ENCODE measurements at regions not wholly inside any gene's neighbourhood (a gene's known extent, or its start where the extent isn't known, plus 50 kb on each side); places are given as distances from the start of the nearest gene placed in this dataset.
"Not testable (repeated sequence)": the region's sequence is repeated elsewhere in the genome, so short reads cannot be mapped to it uniquely, and the experiment has no call there.

- not testable (repeated sequence) for DNase-seq
Measured at GRCh38 chr2:94737736-94738342, 133.4 kb upstream of the TEKT4 start.

- no peak for DNase-seq
Measured at GRCh38 chr2:94753466-94753998, 117.7 kb upstream of the TEKT4 start.

- no peak for DNase-seq
Measured at GRCh38 chr2:94758546-94758945, 112.7 kb upstream of the TEKT4 start.

- DNase-seq, result no peak
Measured at GRCh38 chr2:94759211-94759610, 112.0 kb upstream of the TEKT4 start.

GRCh38 chr2:94762600-94762999 is 108.6 kb upstream of the TEKT4 start:
- DNase-seq, result no peak

GRCh38 chr2:94763318-94763717 is 107.9 kb upstream of the TEKT4 start:
- DNase-seq, result no peak

GRCh38 chr2:94764331-94764730 is 106.9 kb upstream of the TEKT4 start:
- DNase-seq, result not testable (repeated sequence)

- DNase-seq, result no peak
Measured at GRCh38 chr2:94767336-94767735, 103.9 kb upstream of the TEKT4 start.

GRCh38 chr2:94769733-94770132 is 101.5 kb upstream of the TEKT4 start:
- no peak for DNase-seq

- DNase-seq, result no peak
Measured at GRCh38 chr2:94774851-94775250, 96.4 kb upstream of the TEKT4 start.

GRCh38 chr2:94776036-94776435 is 95.2 kb upstream of the TEKT4 start:
- no peak for DNase-seq

- not testable (repeated sequence) for DNase-seq
Measured at GRCh38 chr2:94785105-94785504, 86.1 kb upstream of the TEKT4 start.

- DNase-seq, result not testable (repeated sequence)
Measured at GRCh38 chr2:94786424-94786823, 84.8 kb upstream of the TEKT4 start.

- DNase-seq, result not testable (repeated sequence)
Measured at GRCh38 chr2:94790169-94790568, 81.1 kb upstream of the TEKT4 start.

GRCh38 chr2:94797235-94797634 is 74.0 kb upstream of the TEKT4 start:
- not testable (repeated sequence) for DNase-seq

Measured in NCI-H748 treated with DMSO at 0.1 percent for 48 hours (cell line).